HG03039 (cell line): ENCODE measurements at regions not wholly inside any gene's neighbourhood (a gene's known extent, or its start where the extent isn't known, plus 50 kb on each side); places are given as distances from the start of the nearest gene placed in this dataset.
"Not testable (repeated sequence)": the region's sequence is repeated elsewhere in the genome, so short reads cannot be mapped to it uniquely, and the experiment has no call there.

Source experiments
- ATAC-seq: cut with Tn5 transposase; IDR thresholded peaks from one replicate; pipeline ENCODE4 v1.9.1; 2021; ENCODE audit warnings: mild to moderate bottlenecking, moderate library complexity; ENCODE audit not compliant: unreplicated experiment

GRCh38 chrY:18393633-18394032 lies 152.9 kb upstream of the HSFY1 start:
- not testable (repeated sequence) for ATAC-seq

GRCh38 chrY:18420846-18421245 lies 125.7 kb upstream of the HSFY1 start:
- ATAC-seq: not testable (repeated sequence)

- ATAC-seq: not testable (repeated sequence)
These were observed 125.1 kb upstream of the HSFY1 start for GRCh38 chrY:18421457-18421856.

- ATAC-seq: not testable (repeated sequence)
These were observed 122.4 kb upstream of the HSFY1 start for GRCh38 chrY:18423970-18424608.

GRCh38 chrY:18433540-18433939 lies 113.0 kb upstream of the HSFY1 start:
- not testable (repeated sequence) for ATAC-seq

GRCh38 chrY:18445853-18446252 lies 100.7 kb upstream of the HSFY1 start:
- peak; percentile 76 for ATAC-seq

- ATAC-seq: not testable (repeated sequence)
These were observed 93.7 kb upstream of the HSFY1 start for GRCh38 chrY:18452815-18453214.

GRCh38 chrY:18459136-18459535 lies 87.4 kb upstream of the HSFY1 start:
- ATAC-seq: not testable (repeated sequence)

- ATAC-seq: not testable (repeated sequence)
These were observed 85.2 kb upstream of the HSFY1 start for GRCh38 chrY:18461211-18461911.

GRCh38 chrY:18464812-18465211 lies 81.7 kb upstream of the HSFY1 start:
- not testable (repeated sequence) for ATAC-seq

GRCh38 chrY:18466661-18467060 lies 79.9 kb upstream of the HSFY1 start:
- ATAC-seq: not testable (repeated sequence)

- ATAC-seq: not testable (repeated sequence)
These were observed 63.2 kb upstream of the HSFY1 start for GRCh38 chrY:18483354-18483753.
